SK-N-SH treated with all-trans-retinoic acid at 6 μM for 48 hours (cell line): ENCODE measurements at regions not wholly inside any gene's neighbourhood (a gene's known extent, or its start where the extent isn't known, plus 50 kb on each side); places are given as distances from the start of the nearest gene placed in this dataset.
A peak's percentile ranks its signal among the peaks of the same experiment; 100 is the strongest.

Source experiments
- ATAC-seq: fragments of 200-7000 bp; cut with Tn5 transposase; 3 replicates; pipeline ENCODE4 v1.9.1; 2020; ENCODE audit warnings: mild to moderate bottlenecking, moderate library complexity
- ARNTL ChIP-seq: fragments of 450-650 bp; formaldehyde crosslinking; IDR thresholded peaks from 2 replicates; pipeline ENCODE4 v1.5.0; 2020; ENCODE audit warnings: low read depth, mild to moderate bottlenecking, moderate library complexity, borderline replicate concordance
- BACH2 ChIP-seq: fragments of 250-450 bp; sonication (Bioruptor Pico); IDR thresholded peaks from 2 replicates; pipeline ENCODE4 v1.9.0; 2021; ENCODE audit warnings: mild to moderate bottlenecking, borderline replicate concordance
- CSDC2 ChIP-seq: fragments of 250-450 bp; sonication (Bioruptor Pico); IDR thresholded peaks from 2 replicates; pipeline ENCODE4 v1.5.0; 2020; ENCODE audit warnings: mild to moderate bottlenecking, moderate library complexity
- ESRRG ChIP-seq: fragments of 250-450 bp; sonication (Bioruptor Pico); IDR thresholded peaks from 2 replicates; pipeline ENCODE4 v1.6.1; 2021; ENCODE audit warnings: mild to moderate bottlenecking
- GLIS3 ChIP-seq: fragments of 250-450 bp; sonication (Bioruptor Pico); IDR thresholded peaks from 2 replicates; pipeline ENCODE4 v1.5.0; 2020; ENCODE audit warnings: mild to moderate bottlenecking, moderate library complexity
- ISL1 ChIP-seq: fragments of 250-450 bp; sonication (Bioruptor Pico); IDR thresholded peaks from 2 replicates; pipeline ENCODE4 v2.1.2; 2022; ENCODE audit warnings: mild to moderate bottlenecking, moderate library complexity
- OSR1 ChIP-seq: fragments of 250-450 bp; sonication (Bioruptor Pico); IDR thresholded peaks from 2 replicates; pipeline ENCODE4 v1.8.0; 2022; ENCODE audit warnings: moderate library complexity, mild to moderate bottlenecking, inconsistent platforms
- PPARA ChIP-seq: fragments of 250-450 bp; sonication (Bioruptor Pico); IDR thresholded peaks from 2 replicates; pipeline ENCODE4 v1.5.0; 2020; ENCODE audit warnings: mild to moderate bottlenecking, borderline replicate concordance
- RARB ChIP-seq: fragments of 250-450 bp; sonication (Bioruptor Pico); IDR thresholded peaks from 2 replicates; pipeline ENCODE4 v1.8.0; 2021; ENCODE audit warnings: mild to moderate bottlenecking, moderate library complexity
- SNAI2 ChIP-seq: fragments of 250-450 bp; sonication (Bioruptor Pico); IDR thresholded peaks from 2 replicates; pipeline ENCODE4 v1.5.0; 2020; ENCODE audit warnings: mild to moderate bottlenecking, moderate library complexity
- TCF4 ChIP-seq: fragments of 250-450 bp; sonication (Bioruptor Pico); IDR thresholded peaks from 2 replicates; pipeline ENCODE4 v1.8.0; 2021; ENCODE audit warnings: mild to moderate bottlenecking, moderate library complexity, borderline replicate concordance
- TOX ChIP-seq: fragments of 250-450 bp; sonication (Bioruptor Pico); IDR thresholded peaks from 2 replicates; pipeline ENCODE4 v1.8.0; 2021; ENCODE audit warnings: mild to moderate bottlenecking, moderate library complexity, borderline replicate concordance
- ZC3H10 ChIP-seq: fragments of 250-450 bp; sonication (Bioruptor Pico); IDR thresholded peaks from 2 replicates; pipeline ENCODE4 v1.5.1; 2021; ENCODE audit warnings: mild to moderate bottlenecking, moderate library complexity
- ZFP3 ChIP-seq: fragments of 250-450 bp; sonication (Bioruptor Pico); IDR thresholded peaks from 2 replicates; pipeline ENCODE4 v1.5.0; 2020; ENCODE audit warnings: mild to moderate bottlenecking, moderate library complexity
- ZFP30 ChIP-seq: fragments of 450-650 bp; formaldehyde crosslinking; IDR thresholded peaks from 2 replicates; pipeline ENCODE4 v1.5.0; 2022; ENCODE audit warnings: mild to moderate bottlenecking, moderate library complexity
- ZNF565 ChIP-seq: fragments of 450-650 bp; formaldehyde crosslinking; conservative IDR thresholded peaks from 2 replicates; pipeline ENCODE4 v1.5.0; 2020; ENCODE audit warnings: low read depth, mild to moderate bottlenecking, moderate library complexity
- ZNF70 ChIP-seq: fragments of 450-650 bp; formaldehyde crosslinking; IDR thresholded peaks from 2 replicates; pipeline ENCODE4 v1.5.0; 2020; ENCODE audit warnings: mild to moderate bottlenecking, moderate library complexity
- ZNF8 ChIP-seq: fragments of 450-650 bp; formaldehyde crosslinking; IDR thresholded peaks from 2 replicates; pipeline ENCODE4 v1.5.0; 2020; ENCODE audit warnings: mild to moderate bottlenecking, moderate library complexity
- TF ChIP-seq, protein P1 (sequence below): fragments of 250-450 bp; sonication (Bioruptor Pico); IDR thresholded peaks from 2 replicates; pipeline ENCODE4 v1.5.0; 2020; ENCODE audit warnings: mild to moderate bottlenecking, moderate library complexity
- TF ChIP-seq, protein P2 (sequence below): fragments of 250-450 bp; sonication (Bioruptor Pico); IDR thresholded peaks from 2 replicates; pipeline ENCODE4 v1.8.0; 2020; ENCODE audit warnings: mild to moderate bottlenecking, moderate library complexity, borderline replicate concordance
- TF ChIP-seq, protein P3 (sequence below): fragments of 250-450 bp; sonication (Bioruptor Pico); IDR thresholded peaks from 2 replicates; pipeline ENCODE4 v1.5.1; 2021; ENCODE audit warnings: mild to moderate bottlenecking, moderate library complexity
- TF ChIP-seq, protein P4 (sequence below): fragments of 250-450 bp; sonication (Bioruptor Pico); IDR thresholded peaks from 2 replicates; pipeline ENCODE4 v1.8.0; 2021; ENCODE audit warnings: low read depth, mild to moderate bottlenecking, moderate library complexity, borderline replicate concordance
- TF ChIP-seq, protein P5 (sequence below): fragments of 250-450 bp; sonication (Bioruptor Pico); IDR thresholded peaks from 2 replicates; pipeline ENCODE4 v1.5.1; 2020; ENCODE audit warnings: low read depth, mild to moderate bottlenecking, moderate library complexity

DNA sequence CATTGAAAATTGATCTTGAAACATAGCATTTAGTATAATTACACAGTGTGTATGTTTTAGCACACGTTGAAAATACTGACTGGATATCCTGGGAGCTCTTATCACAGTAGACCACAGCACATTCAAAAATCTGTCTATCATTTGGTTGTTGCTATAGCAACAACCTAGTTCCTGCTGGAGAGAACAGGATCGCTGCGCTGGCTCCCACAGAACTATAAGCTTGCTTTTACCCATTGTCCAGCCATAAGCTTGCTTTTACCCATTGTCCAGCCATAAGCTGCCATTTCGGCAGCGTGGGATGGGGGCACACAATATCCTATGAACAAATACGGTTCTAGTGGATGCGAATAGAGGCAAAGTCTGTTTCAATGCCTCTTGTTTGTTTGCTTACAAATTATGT, 70.4 kb upstream of the ST6GAL2 start:
- TF ChIP-seq, protein P1, sequence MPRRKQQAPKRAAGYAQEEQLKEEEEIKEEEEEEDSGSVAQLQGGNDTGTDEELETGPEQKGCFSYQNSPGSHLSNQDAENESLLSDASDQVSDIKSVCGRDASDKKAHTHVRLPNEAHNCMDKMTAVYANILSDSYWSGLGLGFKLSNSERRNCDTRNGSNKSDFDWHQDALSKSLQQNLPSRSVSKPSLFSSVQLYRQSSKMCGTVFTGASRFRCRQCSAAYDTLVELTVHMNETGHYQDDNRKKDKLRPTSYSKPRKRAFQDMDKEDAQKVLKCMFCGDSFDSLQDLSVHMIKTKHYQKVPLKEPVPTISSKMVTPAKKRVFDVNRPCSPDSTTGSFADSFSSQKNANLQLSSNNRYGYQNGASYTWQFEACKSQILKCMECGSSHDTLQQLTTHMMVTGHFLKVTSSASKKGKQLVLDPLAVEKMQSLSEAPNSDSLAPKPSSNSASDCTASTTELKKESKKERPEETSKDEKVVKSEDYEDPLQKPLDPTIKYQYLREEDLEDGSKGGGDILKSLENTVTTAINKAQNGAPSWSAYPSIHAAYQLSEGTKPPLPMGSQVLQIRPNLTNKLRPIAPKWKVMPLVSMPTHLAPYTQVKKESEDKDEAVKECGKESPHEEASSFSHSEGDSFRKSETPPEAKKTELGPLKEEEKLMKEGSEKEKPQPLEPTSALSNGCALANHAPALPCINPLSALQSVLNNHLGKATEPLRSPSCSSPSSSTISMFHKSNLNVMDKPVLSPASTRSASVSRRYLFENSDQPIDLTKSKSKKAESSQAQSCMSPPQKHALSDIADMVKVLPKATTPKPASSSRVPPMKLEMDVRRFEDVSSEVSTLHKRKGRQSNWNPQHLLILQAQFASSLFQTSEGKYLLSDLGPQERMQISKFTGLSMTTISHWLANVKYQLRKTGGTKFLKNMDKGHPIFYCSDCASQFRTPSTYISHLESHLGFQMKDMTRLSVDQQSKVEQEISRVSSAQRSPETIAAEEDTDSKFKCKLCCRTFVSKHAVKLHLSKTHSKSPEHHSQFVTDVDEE (CRISPR knock-in tag), result no peak
- peak; percentile 72 for ATAC-seq

DNA sequence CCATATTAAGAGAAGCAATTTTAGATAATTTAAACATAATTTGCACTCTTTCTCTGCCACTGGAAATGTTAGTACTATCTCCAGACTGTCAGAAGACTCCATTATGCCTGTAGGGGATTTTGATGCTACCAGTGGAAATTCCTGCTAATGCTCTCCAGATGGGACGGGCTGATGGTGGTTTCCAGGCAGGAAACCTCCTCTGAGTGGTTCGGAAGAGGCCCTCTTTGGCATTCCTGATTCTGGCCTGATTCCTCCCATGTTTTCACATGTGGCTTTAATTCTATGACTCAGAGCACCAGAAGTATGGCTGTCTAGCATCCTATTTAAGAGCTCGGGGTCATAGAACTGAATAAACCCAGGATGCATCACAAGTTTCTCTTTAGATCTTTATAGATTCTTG, 70.9 kb upstream of the ST6GAL2 start:
- ATAC-seq, result peak; percentile 93
- no peak for TF ChIP-seq SNAI2 (CRISPR knock-in tag)
- no peak; the same call in 1 of the 2 replicates for TF ChIP-seq ZNF70
- no peak for TF ChIP-seq OSR1 (CRISPR knock-in tag)
- TF ChIP-seq, protein P2, sequence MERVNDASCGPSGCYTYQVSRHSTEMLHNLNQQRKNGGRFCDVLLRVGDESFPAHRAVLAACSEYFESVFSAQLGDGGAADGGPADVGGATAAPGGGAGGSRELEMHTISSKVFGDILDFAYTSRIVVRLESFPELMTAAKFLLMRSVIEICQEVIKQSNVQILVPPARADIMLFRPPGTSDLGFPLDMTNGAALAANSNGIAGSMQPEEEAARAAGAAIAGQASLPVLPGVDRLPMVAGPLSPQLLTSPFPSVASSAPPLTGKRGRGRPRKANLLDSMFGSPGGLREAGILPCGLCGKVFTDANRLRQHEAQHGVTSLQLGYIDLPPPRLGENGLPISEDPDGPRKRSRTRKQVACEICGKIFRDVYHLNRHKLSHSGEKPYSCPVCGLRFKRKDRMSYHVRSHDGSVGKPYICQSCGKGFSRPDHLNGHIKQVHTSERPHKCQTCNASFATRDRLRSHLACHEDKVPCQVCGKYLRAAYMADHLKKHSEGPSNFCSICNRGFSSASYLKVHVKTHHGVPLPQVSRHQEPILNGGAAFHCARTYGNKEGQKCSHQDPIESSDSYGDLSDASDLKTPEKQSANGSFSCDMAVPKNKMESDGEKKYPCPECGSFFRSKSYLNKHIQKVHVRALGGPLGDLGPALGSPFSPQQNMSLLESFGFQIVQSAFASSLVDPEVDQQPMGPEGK (CRISPR knock-in tag), result no peak
- TF ChIP-seq ZNF565 (CRISPR knock-in tag), result no peak
- peak; percentile 81 for TF ChIP-seq ISL1 (CRISPR knock-in tag)
- no peak for TF ChIP-seq ZNF8 (CRISPR knock-in tag)
- peak; percentile 99 for TF ChIP-seq TCF4
- TF ChIP-seq PPARA (CRISPR knock-in tag), result no peak
- TF ChIP-seq GLIS3 (CRISPR knock-in tag), result 0 out of 2 replicates have a peak, but pooled peaks have one; percentile 8
- 0 out of 2 replicates have a peak, but pooled peaks have one; percentile 27 for TF ChIP-seq TOX (CRISPR knock-in tag)
- TF ChIP-seq BACH2 (CRISPR knock-in tag), result no peak
- TF ChIP-seq, protein P3, sequence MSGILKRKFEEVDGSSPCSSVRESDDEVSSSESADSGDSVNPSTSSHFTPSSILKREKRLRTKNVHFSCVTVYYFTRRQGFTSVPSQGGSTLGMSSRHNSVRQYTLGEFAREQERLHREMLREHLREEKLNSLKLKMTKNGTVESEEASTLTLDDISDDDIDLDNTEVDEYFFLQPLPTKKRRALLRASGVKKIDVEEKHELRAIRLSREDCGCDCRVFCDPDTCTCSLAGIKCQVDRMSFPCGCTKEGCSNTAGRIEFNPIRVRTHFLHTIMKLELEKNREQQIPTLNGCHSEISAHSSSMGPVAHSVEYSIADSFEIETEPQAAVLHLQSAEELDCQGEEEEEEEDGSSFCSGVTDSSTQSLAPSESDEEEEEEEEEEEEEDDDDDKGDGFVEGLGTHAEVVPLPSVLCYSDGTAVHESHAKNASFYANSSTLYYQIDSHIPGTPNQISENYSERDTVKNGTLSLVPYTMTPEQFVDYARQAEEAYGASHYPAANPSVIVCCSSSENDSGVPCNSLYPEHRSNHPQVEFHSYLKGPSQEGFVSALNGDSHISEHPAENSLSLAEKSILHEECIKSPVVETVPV (CRISPR knock-in tag), result no peak; the same call in 1 of the 2 replicates
- TF ChIP-seq ESRRG (CRISPR knock-in tag), result no peak
- no peak for TF ChIP-seq ARNTL
- TF ChIP-seq, protein P1 (CRISPR knock-in tag), result peak; percentile 88
- no peak for TF ChIP-seq CSDC2
- no peak for TF ChIP-seq RARB (CRISPR knock-in tag)
- TF ChIP-seq ZFP30, result 0 out of 2 replicates have a peak, but pooled peaks have one; percentile 23
- TF ChIP-seq, protein P4, sequence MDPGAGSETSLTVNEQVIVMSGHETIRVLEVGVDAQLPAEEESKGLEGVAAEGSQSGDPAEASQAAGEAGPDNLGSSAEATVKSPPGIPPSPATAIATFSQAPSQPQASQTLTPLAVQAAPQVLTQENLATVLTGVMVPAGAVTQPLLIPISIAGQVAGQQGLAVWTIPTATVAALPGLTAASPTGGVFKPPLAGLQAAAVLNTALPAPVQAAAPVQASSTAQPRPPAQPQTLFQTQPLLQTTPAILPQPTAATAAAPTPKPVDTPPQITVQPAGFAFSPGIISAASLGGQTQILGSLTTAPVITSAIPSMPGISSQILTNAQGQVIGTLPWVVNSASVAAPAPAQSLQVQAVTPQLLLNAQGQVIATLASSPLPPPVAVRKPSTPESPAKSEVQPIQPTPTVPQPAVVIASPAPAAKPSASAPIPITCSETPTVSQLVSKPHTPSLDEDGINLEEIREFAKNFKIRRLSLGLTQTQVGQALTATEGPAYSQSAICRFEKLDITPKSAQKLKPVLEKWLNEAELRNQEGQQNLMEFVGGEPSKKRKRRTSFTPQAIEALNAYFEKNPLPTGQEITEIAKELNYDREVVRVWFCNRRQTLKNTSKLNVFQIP (CRISPR knock-in tag), result 0 out of 2 replicates have a peak, but pooled peaks have one; percentile 38
- TF ChIP-seq, protein P5, sequence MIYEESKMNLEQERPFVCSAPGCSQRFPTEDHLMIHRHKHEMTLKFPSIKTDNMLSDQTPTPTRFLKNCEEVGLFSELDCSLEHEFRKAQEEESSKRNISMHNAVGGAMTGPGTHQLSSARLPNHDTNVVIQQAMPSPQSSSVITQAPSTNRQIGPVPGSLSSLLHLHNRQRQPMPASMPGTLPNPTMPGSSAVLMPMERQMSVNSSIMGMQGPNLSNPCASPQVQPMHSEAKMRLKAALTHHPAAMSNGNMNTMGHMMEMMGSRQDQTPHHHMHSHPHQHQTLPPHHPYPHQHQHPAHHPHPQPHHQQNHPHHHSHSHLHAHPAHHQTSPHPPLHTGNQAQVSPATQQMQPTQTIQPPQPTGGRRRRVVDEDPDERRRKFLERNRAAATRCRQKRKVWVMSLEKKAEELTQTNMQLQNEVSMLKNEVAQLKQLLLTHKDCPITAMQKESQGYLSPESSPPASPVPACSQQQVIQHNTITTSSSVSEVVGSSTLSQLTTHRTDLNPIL (CRISPR knock-in tag), result no peak
- TF ChIP-seq ZFP3 (CRISPR knock-in tag), result no peak
- no peak for TF ChIP-seq ZC3H10 (CRISPR knock-in tag)
- TF ChIP-seq, all 23 proteins: peak for 7
